ENCODE measurements at regions not wholly inside any gene's neighbourhood (a gene's known extent, or its start where the extent isn't known, plus 50 kb on each side); places are given as distances from the start of the nearest gene placed in this dataset.
"Not testable (repeated sequence)": the region's sequence is repeated elsewhere in the genome, so short reads cannot be mapped to it uniquely, and the experiment has no call there.

DNA sequence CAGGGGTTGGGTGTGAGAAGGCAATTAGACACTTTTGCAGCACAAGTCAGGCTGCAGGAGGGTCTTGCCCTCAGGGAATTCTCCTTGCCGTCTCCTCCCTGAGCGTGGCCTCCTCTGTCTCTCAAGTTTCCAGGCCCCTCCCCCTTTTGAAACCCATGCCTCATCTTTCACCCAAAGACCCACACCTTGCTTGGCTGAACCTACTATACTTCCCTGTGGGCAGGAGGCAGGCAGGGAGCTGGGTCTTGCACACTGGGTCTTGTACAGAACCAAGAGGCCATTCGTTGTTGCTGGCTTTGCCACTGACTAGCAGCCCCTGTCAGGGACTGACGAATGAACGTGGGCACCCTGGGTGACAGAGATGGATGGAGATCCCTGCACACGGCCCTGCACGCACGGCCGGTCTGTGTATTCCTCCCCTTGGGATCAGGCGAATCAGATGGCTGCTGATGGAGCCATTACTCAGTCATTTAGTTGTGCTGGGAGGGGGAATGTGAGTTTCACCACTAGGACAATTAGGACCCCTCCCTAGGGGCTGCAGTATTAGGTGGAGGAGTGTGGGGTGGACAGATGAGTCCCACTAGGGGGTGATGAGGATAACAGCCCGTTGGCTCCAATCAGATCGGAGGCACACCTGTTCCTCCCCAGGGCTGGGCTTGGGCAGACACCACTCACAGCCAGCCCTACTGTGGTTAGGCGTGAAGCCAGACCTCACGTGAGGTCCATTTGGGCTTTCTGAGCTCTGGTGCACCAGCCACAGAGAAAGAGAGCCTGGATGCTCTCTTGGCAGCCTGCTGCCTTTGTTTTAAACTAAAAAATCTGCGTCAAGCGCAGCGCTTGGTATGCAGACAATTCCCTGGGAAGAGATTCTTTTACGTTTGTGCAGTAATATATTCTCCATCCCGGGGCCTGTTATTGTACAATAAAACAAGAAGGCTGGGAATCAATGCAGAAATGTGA is 167.7 kb upstream of the WSCD1 start:
- DNase-seq: no peak

DNA sequence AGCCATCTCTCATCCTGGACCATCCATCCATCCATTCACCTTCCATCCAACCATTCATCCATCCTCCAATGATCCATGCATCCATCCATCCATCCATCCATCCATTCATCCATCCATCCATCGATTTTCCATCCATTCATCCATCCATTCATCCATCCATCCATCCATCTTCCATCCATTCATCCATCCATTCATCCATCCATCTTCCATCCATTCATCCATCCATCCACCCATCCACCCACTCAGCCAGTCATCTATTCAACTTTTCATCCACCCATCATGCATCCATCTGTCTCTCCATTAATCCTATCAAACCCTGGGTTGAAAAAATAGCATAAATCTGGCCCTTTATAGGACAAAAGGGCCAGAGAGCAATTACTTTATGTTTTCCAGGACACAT is 158.3 kb upstream of the WSCD1 start:
- no peak for DNase-seq

GRCh38 chr17:5913032-5913531 is 157.1 kb upstream of the WSCD1 start:
- DNase-seq: no peak

DNA sequence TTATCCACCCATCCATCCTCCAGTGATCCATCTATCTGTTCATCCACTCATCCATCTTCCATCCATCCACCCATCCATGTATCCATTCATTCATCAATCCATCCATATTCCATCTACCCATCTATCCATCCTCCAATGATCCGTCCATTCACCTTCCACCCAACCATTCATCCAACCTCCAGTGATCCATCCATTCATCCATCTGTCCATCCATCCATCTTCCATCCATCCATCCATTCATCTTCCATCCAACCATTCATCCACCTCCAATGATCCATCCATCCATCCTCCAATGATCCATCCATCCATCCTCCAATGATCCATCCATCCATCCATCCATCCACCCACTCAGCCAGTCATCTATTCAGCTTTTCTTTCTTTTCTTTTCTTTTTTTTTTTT is 156.5 kb upstream of the WSCD1 start:
- no peak for DNase-seq

GRCh38 chr17:5915337-5915736 is 154.8 kb upstream of the WSCD1 start:
- no peak for DNase-seq

- no peak for DNase-seq
Measured at GRCh38 chr17:5919089-5919488, 151.1 kb upstream of the WSCD1 start.

GRCh38 chr17:5921512-5922282 is 148.5 kb upstream of the WSCD1 start:
- no peak for DNase-seq

DNA sequence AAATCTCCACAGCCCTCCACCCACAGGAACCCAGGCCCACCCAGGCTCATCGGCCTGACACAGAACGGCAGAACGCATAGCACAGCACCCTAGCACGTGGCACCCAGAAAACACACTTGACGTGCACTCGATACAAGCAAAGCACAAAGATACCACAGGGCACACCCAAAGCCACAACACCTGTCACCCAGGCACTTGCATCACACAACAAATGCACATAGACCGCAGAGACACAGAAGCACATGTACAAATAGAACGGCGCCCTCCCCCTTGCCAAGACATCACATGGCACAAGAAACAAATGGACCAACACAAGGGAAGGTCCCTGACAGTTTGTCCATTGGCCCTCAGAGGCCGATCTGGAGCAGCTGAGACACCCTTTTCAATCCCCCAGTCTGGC is 147.7 kb upstream of the WSCD1 start:
- DNase-seq: no peak

GRCh38 chr17:5929721-5930120 is 140.5 kb upstream of the WSCD1 start:
- DNase-seq: no peak

- not testable (repeated sequence) for DNase-seq
Measured at GRCh38 chr17:5930555-5930954, 139.6 kb upstream of the WSCD1 start.

DNA sequence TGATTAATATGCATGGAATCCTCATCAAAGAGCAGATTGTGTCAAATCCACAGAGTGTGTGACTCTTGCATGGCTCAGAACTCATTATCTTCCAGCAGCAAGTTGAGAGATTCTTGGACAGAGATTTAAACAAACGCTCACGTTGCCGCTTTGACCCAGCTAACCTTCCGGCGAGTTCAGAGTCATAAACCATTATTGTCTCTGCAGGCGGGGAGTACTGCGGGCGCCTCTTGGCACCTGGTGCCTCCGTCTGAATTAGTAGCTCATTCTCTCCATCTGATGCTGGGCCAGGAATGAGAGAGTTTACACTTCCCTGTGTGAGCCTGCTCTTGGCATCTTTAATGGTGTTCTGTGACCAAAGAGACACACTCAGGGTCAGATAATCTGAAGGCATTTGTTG is 138.6 kb upstream of the WSCD1 start:
- peak; percentile 15 for DNase-seq

GRCh38 chr17:5933430-5933829 is 136.7 kb upstream of the WSCD1 start:
- no peak for DNase-seq

DNA sequence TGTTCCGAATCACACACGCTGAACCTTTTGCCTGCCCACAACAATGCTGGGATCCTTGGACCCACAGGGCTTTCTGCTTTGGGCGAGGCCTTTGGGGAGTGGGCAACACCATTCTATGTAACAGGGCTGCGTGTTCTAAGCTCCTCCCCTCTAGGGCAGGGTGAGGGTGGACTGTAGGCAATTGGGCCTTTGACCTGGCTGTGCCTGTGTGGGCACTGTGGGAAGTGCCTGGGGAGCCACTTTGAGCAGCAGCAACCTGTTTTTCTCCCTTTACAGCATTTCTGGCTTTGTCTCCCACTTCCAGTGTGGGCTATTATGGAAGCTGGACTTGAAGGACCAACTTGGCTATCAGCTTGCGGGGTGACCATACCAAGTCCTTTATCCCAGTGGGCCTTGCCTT is 128.9 kb upstream of the WSCD1 start:
- no peak for DNase-seq

- DNase-seq: no peak
Measured at GRCh38 chr17:5942687-5943086, 127.5 kb upstream of the WSCD1 start.

DNA sequence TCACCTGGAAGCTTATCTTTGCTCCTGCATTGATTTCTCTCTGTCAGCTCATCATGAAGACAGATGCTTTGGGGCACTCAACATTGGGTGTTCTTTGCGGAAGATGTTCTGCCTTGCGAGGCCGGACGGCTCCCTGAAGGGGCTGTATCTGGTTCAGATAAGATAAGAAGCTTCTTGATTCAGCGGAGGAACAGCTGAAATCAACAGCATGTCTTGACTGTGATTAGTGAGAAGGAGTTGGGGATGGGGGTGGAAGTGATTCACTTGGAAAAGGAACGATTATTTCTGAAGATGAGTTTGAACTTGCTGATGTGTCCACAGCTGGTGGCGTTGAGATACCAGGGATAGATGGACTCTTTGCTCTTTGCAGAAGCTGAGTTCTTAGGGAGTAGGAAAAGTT is 126.9 kb upstream of the WSCD1 start:
- no peak for DNase-seq

DNA sequence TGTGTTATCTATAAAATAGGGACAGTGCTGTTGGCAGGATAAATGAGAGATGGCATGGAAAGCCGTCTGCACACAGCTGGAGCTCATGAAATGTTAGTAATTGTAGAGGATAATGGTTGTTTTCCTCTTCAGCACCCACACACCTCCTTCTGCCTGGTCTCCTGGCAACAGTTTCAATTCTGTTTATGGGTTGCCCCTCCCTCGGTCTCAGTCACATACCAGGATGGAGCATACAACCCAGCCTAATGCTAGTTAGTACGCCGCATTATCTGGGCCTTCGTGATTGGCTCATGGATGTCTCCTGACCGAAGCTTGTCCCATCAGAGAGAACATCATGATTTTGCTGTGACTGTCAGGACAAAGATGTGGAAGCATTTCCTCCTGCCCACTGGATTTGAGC is 126.2 kb upstream of the WSCD1 start:
- DNase-seq: no peak

- no peak for DNase-seq
Measured at GRCh38 chr17:5947701-5948180, 122.4 kb upstream of the WSCD1 start.

DNA sequence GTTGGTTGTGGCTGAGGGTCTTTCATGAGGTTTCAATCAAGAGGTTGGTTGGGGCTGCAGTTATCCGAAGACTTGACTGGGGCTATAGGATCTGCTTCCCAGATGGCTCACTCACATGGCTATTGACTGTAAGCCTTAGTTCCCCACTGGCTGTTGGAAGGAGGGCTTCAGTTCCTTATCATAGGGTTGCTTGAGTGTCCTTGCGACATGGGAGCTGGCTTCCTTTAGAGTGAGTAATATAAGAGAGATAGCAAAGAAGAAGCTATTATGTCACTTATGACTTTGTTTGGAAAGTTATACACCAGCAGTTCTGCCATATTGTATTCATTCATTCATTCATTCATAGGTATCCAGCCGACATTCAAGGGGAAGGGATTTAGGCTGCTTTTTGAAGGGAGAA is 121.4 kb upstream of the WSCD1 start:
- no peak for DNase-seq

- DNase-seq: no peak
Measured at GRCh38 chr17:5950878-5951277, 119.3 kb upstream of the WSCD1 start.

DNA sequence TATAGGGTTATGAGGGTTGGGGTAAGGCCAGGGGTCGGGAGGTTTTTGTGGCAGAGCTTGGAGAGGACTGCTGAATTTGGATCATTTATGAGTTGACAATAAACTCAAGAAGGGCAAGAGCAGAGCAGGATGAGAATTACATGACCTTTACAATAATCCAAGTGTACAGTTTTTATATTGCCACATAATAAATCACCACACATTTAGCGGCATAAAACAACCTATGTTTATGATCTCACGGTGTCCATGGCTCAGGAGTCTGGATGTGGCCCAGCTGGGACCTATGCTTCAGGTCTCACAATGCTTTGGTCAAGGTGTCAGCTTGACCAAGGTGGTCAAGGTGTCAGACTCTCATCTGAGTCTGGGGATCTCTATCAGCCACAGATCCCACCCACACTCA is 118.3 kb upstream of the WSCD1 start:
- DNase-seq: no peak

- DNase-seq: no peak
Measured at GRCh38 chr17:5952518-5952917, 117.7 kb upstream of the WSCD1 start.

- DNase-seq: no peak
Measured at GRCh38 chr17:5955764-5956163, 114.4 kb upstream of the WSCD1 start.

GRCh38 chr17:5958850-5959249 is 111.3 kb upstream of the WSCD1 start:
- no peak for DNase-seq

Measured in right kidney (tissue), 1 donor.